Transverse colon (tissue), 3 donors: ENCODE measurements at regions not wholly inside any gene's neighbourhood (a gene's known extent, or its start where the extent isn't known, plus 50 kb on each side); places are given as distances from the start of the nearest gene placed in this dataset.

Source experiments
- CTCF ChIP-seq, 5 experiments: fragments of 200-600 bp in 3 of 5; fragments of 450-650 bp in 2 of 5; sonication (generic) in 3 of 5; IDR thresholded peaks; 1 replicate in 2 of 5; 2 replicates in 3 of 5; pipeline ENCODE4 v1.5.1; 2016 to 2017; ENCODE audit warnings: antibody characterized with exemption in 5 of 5, inconsistent platforms in 3 of 5, mild to moderate bottlenecking in 2 of 5, moderate library complexity in 1 of 5
- EP300 ChIP-seq: sonication (generic); formaldehyde crosslinking; IDR thresholded peaks from one replicate; pipeline ENCODE4 v1.6.1; 2017; ENCODE audit warnings: antibody characterized with exemption, low read depth
- POLR2A ChIP-seq: fragments of 450-650 bp; IDR thresholded peaks from one replicate; pipeline ENCODE4 v1.6.1; 2016; ENCODE audit warnings: antibody characterized with exemption, mild to moderate bottlenecking, moderate library complexity

GRCh38 chr1:191589536-191589935 lies 568.7 kb upstream of the RGS18 start:
- TF ChIP-seq CTCF (IDR thresholded peaks at IDR 0.05) (no peak), EP300 (no peak), POLR2A (no peak)
